NOMO-1 (cell line): ENCODE measurements at regions not wholly inside any gene's neighbourhood (a gene's known extent, or its start where the extent isn't known, plus 50 kb on each side); places are given as distances from the start of the nearest gene placed in this dataset.

ENCODE experiments used
- DNase-seq, 2 experiments: peaks; one replicate each; lab custom pipeline; 2025; ENCODE audit not compliant: unreplicated experiment in 2 of 2; lab: John Stamatoyannopoulos, UW

- no peak for DNase-seq
Observed at GRCh38 chr2:16615687-16616615, 49.7 kb downstream of the CYRIA start.

- no peak for DNase-seq
Observed at GRCh38 chr2:16615246-16615645, 50.4 kb downstream of the CYRIA start.

GRCh38 chr2:16614314-16614860 is 51.2 kb downstream of the CYRIA start:
- no peak for DNase-seq

GRCh38 chr2:16613539-16614011 is 52.1 kb downstream of the CYRIA start:
- DNase-seq, result peak; percentile 17 to 62

GRCh38 chr2:16612490-16612889 is 53.1 kb downstream of the CYRIA start:
- no peak for DNase-seq

GRCh38 chr2:16609786-16610185 is 55.8 kb downstream of the CYRIA start:
- no peak for DNase-seq

GRCh38 chr2:16608661-16609643 is 56.7 kb downstream of the CYRIA start:
- peak; percentile 63 to 71 for DNase-seq

GRCh38 chr2:16607301-16607700 is 58.3 kb downstream of the CYRIA start:
- no peak for DNase-seq

GRCh38 chr2:16604236-16604635 is 61.4 kb downstream of the CYRIA start:
- DNase-seq, result no peak

- no peak for DNase-seq
Observed at GRCh38 chr2:16591370-16591933, 74.2 kb downstream of the CYRIA start.

GRCh38 chr2:16589465-16589864 is 76.2 kb downstream of the CYRIA start:
- no peak for DNase-seq

- DNase-seq, result no peak
Observed at GRCh38 chr2:16588565-16588964, 77.1 kb downstream of the CYRIA start.

GRCh38 chr2:16587601-16588000 is 78.0 kb downstream of the CYRIA start:
- DNase-seq, result no peak

GRCh38 chr2:16584824-16585540 is 80.7 kb downstream of the CYRIA start:
- DNase-seq, result peak in 1 of 2 experiments; percentile 41

- DNase-seq, result no peak
Observed at GRCh38 chr2:16584084-16584483, 81.5 kb downstream of the CYRIA start.

- no peak for DNase-seq
Observed at GRCh38 chr2:16581241-16581640, 84.4 kb downstream of the CYRIA start.

- DNase-seq, result no peak
Observed at GRCh38 chr2:16578081-16578480, 87.6 kb downstream of the CYRIA start.

GRCh38 chr2:16570516-16570915 is 95.1 kb downstream of the CYRIA start:
- no peak for DNase-seq

GRCh38 chr2:16568998-16569784 is 96.4 kb downstream of the CYRIA start:
- no peak for DNase-seq
